Esophagus squamous epithelium (tissue), 5 donors: ENCODE measurements at regions not wholly inside any gene's neighbourhood (a gene's known extent, or its start where the extent isn't known, plus 50 kb on each side); places are given as distances from the start of the nearest gene placed in this dataset.

ENCODE experiments used
- DNase-seq: peaks from one replicate; lab custom pipeline; 2025; lab: John Stamatoyannopoulos, UW
- H3K27ac ChIP-seq, 4 donors: fragments of 200-600 bp; sonication (generic); one replicate each; pipeline ENCODE4 v1.5.1; 2016 to 2019; ENCODE audit warnings: mild to moderate bottlenecking in 1 of 4
- H3K27me3 ChIP-seq, 4 donors: fragments of 200-600 bp; sonication (generic); 1 replicate in 3 of 4; 2 replicates in 1 of 4; pipeline versions ENCODE4 v1.5.1 to v1.6.0; 2017 to 2021; ENCODE audit warnings: antibody characterized with exemption in 1 of 4
- H3K36me3 ChIP-seq, 3 donors: fragments of 200-600 bp; sonication (generic); one replicate each; pipeline ENCODE4 v1.5.1; 2016 to 2019
- H3K4me1 ChIP-seq, 3 donors: fragments of 200-600 bp; sonication (generic); one replicate each; pipeline ENCODE4 v1.5.1; 2017 to 2019
- H3K4me3 ChIP-seq, 4 donors: fragments of 200-600 bp; sonication (generic); 1 replicate in 3 of 4; 2 replicates in 1 of 4; pipeline ENCODE4 v1.5.1; 2016 to 2019; ENCODE audit warnings: mild to moderate bottlenecking in 2 of 4, moderate library complexity in 1 of 4
- H3K9me3 ChIP-seq, 3 donors: fragments of 200-600 bp; sonication (generic); one replicate each; pipeline ENCODE4 v1.5.1; 2016 to 2019
- CTCF ChIP-seq, 6 experiments: fragments of 450-650 bp in 4 of 6; fragments of 200-600 bp in 2 of 6; sonication (generic) in 2 of 6; IDR thresholded peaks; one replicate each; pipeline ENCODE4 v1.5.1; 2016 to 2019; ENCODE audit warnings: antibody characterized with exemption in 6 of 6, mild to moderate bottlenecking in 4 of 6, moderate library complexity in 4 of 6
- POLR2A ChIP-seq, 4 donors: fragments of 450-650 bp; IDR thresholded peaks; one replicate each; pipeline ENCODE4 v1.6.1; 2017; ENCODE audit warnings: antibody characterized with exemption in 4 of 4, mild to moderate bottlenecking in 4 of 4, moderate library complexity in 3 of 4
- WGBS, 2 donors: methylation state at CpG; one replicate each; pipeline ENCODE4 v1.1.5; 2018; 5-methylcytosine and 5-hydroxymethylcytosine counted together
- intact Hi-C: fragments of 100-400 bp; cut with DNase I; formaldehyde crosslinking; loops from one replicate; pipeline ENCODE4 v1.15.0; 2022
- donor health status: DM: yes; HTN: yes; CAD: no.

- Histone ChIP-seq H3K36me3 (no peaks in the 10 kb centered on the region), H3K27me3 (no peaks in the 10 kb centered on the region), H3K27ac (no peak overlapping the region), H3K4me3 (no peak overlapping the region), H3K4me1 (no peaks in the 10 kb centered on the region), H3K9me3 (no peaks in the 10 kb centered on the region)
- DNase-seq, result no peak
- 84 to 93% methylated on average over 2 of the region's 2 CpGs for WGBS, 2 donors
- intact Hi-C loops, result no loop called here
- TF ChIP-seq CTCF (IDR thresholded peaks at IDR 0.05), result no peak
- TF ChIP-seq POLR2A (IDR thresholded peaks at IDR 0.05), result no peak
Observed at GRCh38 chr16:65413861-65414260, 292.0 kb upstream of the CDH11 start.

- Histone ChIP-seq H3K4me1 (no peaks in the 10 kb centered on the region), H3K27ac (no peak overlapping the region), H3K9me3 (no peaks in the 10 kb centered on the region), H3K27me3 (no peaks in the 10 kb centered on the region), H3K36me3 (no peaks in the 10 kb centered on the region), H3K4me3 (no peak overlapping the region)
- TF ChIP-seq POLR2A (IDR thresholded peaks at IDR 0.05), result no peak
- no peak for TF ChIP-seq CTCF (IDR thresholded peaks at IDR 0.05)
- DNase-seq, result no peak
- intact Hi-C loops, result no loop called here
- 73 to 83% methylated on average over 4 of the region's 4 CpGs for WGBS, 2 donors
Observed at GRCh38 chr16:65410801-65411200, 288.9 kb upstream of the CDH11 start.

GRCh38 chr16:65409510-65409909, 287.6 kb upstream of the CDH11 start:
- Histone ChIP-seq H3K9me3 (no peaks in the 10 kb centered on the region), H3K4me3 (no peak overlapping the region), H3K4me1 (no peaks in the 10 kb centered on the region), H3K27me3 (no peaks in the 10 kb centered on the region), H3K36me3 (no peaks in the 10 kb centered on the region), H3K27ac (no peak overlapping the region)
- intact Hi-C loops, result no loop called here
- WGBS, 2 donors, result 48 to 67% methylated on average over 2 of the region's 2 CpGs
- no peak for DNase-seq
- TF ChIP-seq CTCF (IDR thresholded peaks at IDR 0.05) (no peak), POLR2A (IDR thresholded peaks at IDR 0.05) (no peak)

GRCh38 chr16:65406933-65407332, 285.1 kb upstream of the CDH11 start:
- Histone ChIP-seq H3K27me3 (no peaks in the 10 kb centered on the region), H3K4me3 (no peak overlapping the region), H3K4me1 (no peaks in the 10 kb centered on the region), H3K9me3 (no peaks in the 10 kb centered on the region), H3K27ac (no peak overlapping the region), H3K36me3 (no peaks in the 10 kb centered on the region)
- WGBS, 2 donors, result 41 to 47% methylated on average over 4 of the region's 4 CpGs
- intact Hi-C loops, result no loop called here
- DNase-seq, result no peak
- no peak for TF ChIP-seq POLR2A (IDR thresholded peaks at IDR 0.05)
- no peak for TF ChIP-seq CTCF (IDR thresholded peaks at IDR 0.05)

GRCh38 chr16:65406116-65406515, 284.3 kb upstream of the CDH11 start:
- intact Hi-C loops, result no loop called here
- no peak for TF ChIP-seq CTCF (IDR thresholded peaks at IDR 0.05)
- no peak for TF ChIP-seq POLR2A (IDR thresholded peaks at IDR 0.05)
- Histone ChIP-seq H3K4me3 (no peak overlapping the region), H3K27ac (no peak overlapping the region), H3K9me3 (no peaks in the 10 kb centered on the region), H3K4me1 (no peaks in the 10 kb centered on the region), H3K27me3 (no peaks in the 10 kb centered on the region), H3K36me3 (no peaks in the 10 kb centered on the region)
- DNase-seq, result no peak
- 70 to 83% methylated on average over 4 of the region's 4 CpGs for WGBS, 2 donors
